Body of pancreas (tissue), 4 donors: ENCODE measurements at regions not wholly inside any gene's neighbourhood (a gene's known extent, or its start where the extent isn't known, plus 50 kb on each side); places are given as distances from the start of the nearest gene placed in this dataset.

ENCODE experiments used
- CTCF ChIP-seq, 7 experiments: fragments of 450-650 bp in 4 of 7; fragments of 200-600 bp in 3 of 7; sonication (generic) in 3 of 7; IDR thresholded peaks; one replicate each; pipeline ENCODE4 v1.5.1; 2016 to 2019; ENCODE audit warnings: antibody characterized with exemption in 7 of 7
- POLR2A ChIP-seq, 3 donors: fragments of 450-650 bp; IDR thresholded peaks; one replicate each; pipeline ENCODE4 v1.6.1; 2016; ENCODE audit warnings: antibody characterized with exemption in 3 of 3, mild to moderate bottlenecking in 2 of 3

GRCh38 chr13:107900775-107901174, 314.6 kb downstream of the LIG4 start:
- TF ChIP-seq CTCF (IDR thresholded peaks at IDR 0.05) (no peak), POLR2A (IDR thresholded peaks at IDR 0.05) (no peak)
